ENCODE measurements at regions not wholly inside any gene's neighbourhood (a gene's known extent, or its start where the extent isn't known, plus 50 kb on each side); places are given as distances from the start of the nearest gene placed in this dataset.
"Not testable (repeated sequence)": the region's sequence is repeated elsewhere in the genome, so short reads cannot be mapped to it uniquely, and the experiment has no call there.

DNA sequence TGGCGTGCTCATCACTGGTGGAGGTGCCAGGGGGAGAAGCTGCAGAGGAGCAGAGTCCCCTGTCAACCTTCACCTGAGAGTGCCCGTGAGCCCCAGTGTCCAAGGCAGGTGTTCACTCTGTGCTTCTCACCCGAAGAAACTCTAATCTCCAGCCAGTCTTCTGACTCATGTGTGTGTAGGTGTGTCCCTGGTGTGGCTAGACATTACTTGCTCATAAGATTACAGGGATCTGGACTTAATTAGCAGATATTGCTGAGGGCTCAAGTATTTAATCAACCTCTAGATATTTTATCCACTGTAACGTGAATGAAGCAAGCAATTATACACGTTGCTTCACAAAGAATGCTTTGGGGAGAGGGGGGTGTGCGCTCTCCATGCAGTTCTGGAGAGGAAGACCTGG lies 72.5 kb downstream of the MED10 start:
- no peak overlapping the region for H3K4me3 ChIP-seq (ENCODE audit: low read length)
- H4K20me1 ChIP-seq (ENCODE audit: insufficient read depth, low read depth, low read length) = no peaks in the 10 kb centered on the region
- H3K9me2 ChIP-seq (replicated peaks; ENCODE audit: insufficient read depth, low read length) = no peaks in the 10 kb centered on the region
- no peaks in the 10 kb centered on the region for H3K36me3 ChIP-seq (ENCODE audit: insufficient read depth, low read length)
- H3K9me3 ChIP-seq (ENCODE audit: low read length) = no peaks in the 10 kb centered on the region
- H2AFZ ChIP-seq (ENCODE audit: low read length) = no peak overlapping the region
- no peaks in the 10 kb centered on the region for H3K4me1 ChIP-seq (ENCODE audit: low read length)
- no peaks in the 10 kb centered on the region for H3K79me2 ChIP-seq (ENCODE audit: low read length)
- DNase-seq = no peak
- no peak overlapping the region for H3K9ac ChIP-seq (ENCODE audit: low read length)
- no peak overlapping the region for H3K27ac ChIP-seq (ENCODE audit: low read length)
- no peaks in the 10 kb centered on the region for H3K27me3 ChIP-seq (ENCODE audit: low read length)
- no peak overlapping the region for H3K4me2 ChIP-seq (ENCODE audit: low read depth, low read length, poor library complexity, severe bottlenecking)

DNA sequence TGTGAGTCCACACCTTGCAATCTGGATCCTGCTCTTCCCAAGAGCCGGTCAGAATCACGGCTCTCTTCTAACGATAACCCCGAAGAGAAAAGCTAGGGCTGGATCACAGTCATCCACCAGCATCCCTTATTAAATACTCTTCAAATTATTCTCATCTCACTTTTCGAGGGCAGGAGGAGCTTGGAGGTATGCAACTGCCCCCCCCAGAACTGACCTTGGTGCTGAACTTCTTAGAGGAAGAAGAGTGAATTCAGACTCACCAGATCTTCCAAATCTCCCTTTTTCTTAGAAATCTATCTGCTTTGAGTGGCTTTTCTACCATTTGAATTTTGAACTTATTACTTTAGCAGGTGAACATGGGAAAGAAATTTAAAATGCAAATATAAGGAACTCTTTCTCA lies 75.7 kb downstream of the MED10 start:
- no peaks in the 10 kb centered on the region for H3K9me2 ChIP-seq (replicated peaks; ENCODE audit: insufficient read depth, low read length)
- H3K9ac ChIP-seq (ENCODE audit: low read length) = no peak overlapping the region
- H4K20me1 ChIP-seq (ENCODE audit: insufficient read depth, low read depth, low read length) = no peaks in the 10 kb centered on the region
- no peak overlapping the region for H3K4me3 ChIP-seq (ENCODE audit: low read length)
- no peak overlapping the region for H3K4me2 ChIP-seq (ENCODE audit: low read depth, low read length, poor library complexity, severe bottlenecking)
- H3K9me3 ChIP-seq (ENCODE audit: low read length) = no peaks in the 10 kb centered on the region
- no peaks in the 10 kb centered on the region for H3K27me3 ChIP-seq (ENCODE audit: low read length)
- H3K4me1 ChIP-seq (ENCODE audit: low read length) = no peaks in the 10 kb centered on the region
- no peaks in the 10 kb centered on the region for H3K36me3 ChIP-seq (ENCODE audit: insufficient read depth, low read length)
- no peak overlapping the region for H3K27ac ChIP-seq (ENCODE audit: low read length)
- H3K79me2 ChIP-seq (ENCODE audit: low read length) = no peaks in the 10 kb centered on the region
- DNase-seq = peak; percentile 48
- no peak overlapping the region for H2AFZ ChIP-seq (ENCODE audit: low read length)

DNA sequence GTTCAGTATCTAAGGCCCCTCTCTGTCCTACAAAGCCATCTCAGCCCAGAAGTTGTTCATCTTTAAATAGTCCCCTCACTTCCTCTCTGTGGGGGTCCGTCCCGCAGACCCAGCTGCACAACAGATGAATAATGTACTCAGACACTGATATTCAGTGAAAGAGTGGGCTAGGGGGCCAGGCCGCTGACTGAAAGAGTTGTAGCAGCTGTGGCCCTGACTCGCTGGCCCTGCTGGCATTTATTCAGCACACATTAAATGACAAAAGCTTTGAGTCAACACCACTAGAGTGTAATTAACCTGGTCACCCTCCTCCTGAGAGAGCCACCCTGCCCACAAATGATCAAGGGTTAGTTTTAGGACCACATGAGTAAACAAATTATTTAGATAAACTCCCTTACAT lies 76.3 kb downstream of the MED10 start:
- Histone ChIP-seq H3K4me1 (ENCODE audit: low read length) (no peaks in the 10 kb centered on the region), H3K27ac (ENCODE audit: low read length) (no peak overlapping the region), H3K9me3 (ENCODE audit: low read length) (no peaks in the 10 kb centered on the region), H3K4me2 (ENCODE audit: low read depth, low read length, poor library complexity, severe bottlenecking) (no peak overlapping the region), H3K9ac (ENCODE audit: low read length) (no peak overlapping the region), H2AFZ (ENCODE audit: low read length) (no peak overlapping the region), H3K4me3 (ENCODE audit: low read length) (no peak overlapping the region), H3K79me2 (ENCODE audit: low read length) (no peaks in the 10 kb centered on the region), H3K27me3 (ENCODE audit: low read length) (no peaks in the 10 kb centered on the region), H3K36me3 (ENCODE audit: insufficient read depth, low read length) (no peaks in the 10 kb centered on the region), H4K20me1 (ENCODE audit: insufficient read depth, low read depth, low read length) (no peaks in the 10 kb centered on the region), H3K9me2 (replicated peaks; ENCODE audit: insufficient read depth, low read length) (no peaks in the 10 kb centered on the region)
- DNase-seq = no peak

DNA sequence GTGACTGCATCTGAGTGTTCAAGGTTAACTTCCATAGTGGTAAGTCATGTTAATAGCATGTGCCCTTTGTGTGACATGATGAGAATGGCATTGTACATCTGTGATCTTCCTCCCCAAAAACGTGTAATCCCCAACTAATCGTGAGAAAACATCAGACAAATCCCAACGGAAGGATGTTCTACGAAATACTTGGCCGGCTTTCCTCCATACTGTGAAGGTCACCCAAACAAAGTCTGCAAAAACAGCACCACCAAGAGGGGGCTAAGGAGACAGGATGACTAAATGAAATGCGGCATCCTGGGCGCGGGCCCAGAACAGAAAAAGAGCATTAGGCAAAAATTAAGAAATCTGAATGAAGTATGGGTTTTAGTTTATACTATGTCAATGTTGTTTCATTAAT lies 81.8 kb downstream of the MED10 start:
- no peak overlapping the region for H3K27ac ChIP-seq (ENCODE audit: low read length)
- no peak overlapping the region for H3K4me2 ChIP-seq (ENCODE audit: low read depth, low read length, poor library complexity, severe bottlenecking)
- H3K4me3 ChIP-seq (ENCODE audit: low read length) = no peak overlapping the region
- no peaks in the 10 kb centered on the region for H3K27me3 ChIP-seq (ENCODE audit: low read length)
- H3K9me2 ChIP-seq (replicated peaks; ENCODE audit: insufficient read depth, low read length) = no peaks in the 10 kb centered on the region
- DNase-seq = no peak
- H3K9ac ChIP-seq (ENCODE audit: low read length) = no peak overlapping the region
- no peaks in the 10 kb centered on the region for H3K4me1 ChIP-seq (ENCODE audit: low read length)
- H4K20me1 ChIP-seq (ENCODE audit: insufficient read depth, low read depth, low read length) = no peaks in the 10 kb centered on the region
- H3K9me3 ChIP-seq (ENCODE audit: low read length) = no peaks in the 10 kb centered on the region
- no peak overlapping the region for H2AFZ ChIP-seq (ENCODE audit: low read length)
- H3K36me3 ChIP-seq (ENCODE audit: insufficient read depth, low read length) = no peaks in the 10 kb centered on the region
- no peaks in the 10 kb centered on the region for H3K79me2 ChIP-seq (ENCODE audit: low read length)

DNA sequence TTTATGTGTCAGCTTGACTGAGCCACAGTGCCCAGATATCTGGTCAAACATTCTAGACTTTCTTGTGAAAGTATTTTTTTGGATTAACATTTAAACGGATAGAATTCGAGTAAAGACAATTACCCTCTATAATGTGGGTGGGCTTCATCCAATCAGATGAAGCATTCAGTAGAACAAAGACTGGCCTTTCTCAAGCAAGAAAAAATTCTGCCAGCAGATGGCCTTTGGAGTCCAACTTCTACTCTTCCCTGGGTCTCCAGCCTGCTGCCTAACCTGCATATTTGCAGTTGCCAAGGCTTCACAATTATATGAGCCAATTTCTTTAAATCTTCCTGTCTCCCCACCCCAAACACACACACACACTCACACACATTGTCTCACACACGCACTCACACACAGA lies 86.4 kb downstream of the MED10 start:
- Histone ChIP-seq H3K4me3 (ENCODE audit: low read length) (no peak overlapping the region), H4K20me1 (ENCODE audit: insufficient read depth, low read depth, low read length) (no peaks in the 10 kb centered on the region), H3K9ac (ENCODE audit: low read length) (no peak overlapping the region), H3K9me3 (ENCODE audit: low read length) (no peaks in the 10 kb centered on the region), H3K27me3 (ENCODE audit: low read length) (no peaks in the 10 kb centered on the region), H2AFZ (ENCODE audit: low read length) (no peak overlapping the region), H3K79me2 (ENCODE audit: low read length) (no peaks in the 10 kb centered on the region), H3K4me1 (ENCODE audit: low read length) (no peaks in the 10 kb centered on the region), H3K4me2 (ENCODE audit: low read depth, low read length, poor library complexity, severe bottlenecking) (no peak overlapping the region), H3K9me2 (replicated peaks; ENCODE audit: insufficient read depth, low read length) (no peaks in the 10 kb centered on the region), H3K36me3 (ENCODE audit: insufficient read depth, low read length) (no peaks in the 10 kb centered on the region), H3K27ac (ENCODE audit: low read length) (no peak overlapping the region)
- DNase-seq = peak; percentile 69

DNA sequence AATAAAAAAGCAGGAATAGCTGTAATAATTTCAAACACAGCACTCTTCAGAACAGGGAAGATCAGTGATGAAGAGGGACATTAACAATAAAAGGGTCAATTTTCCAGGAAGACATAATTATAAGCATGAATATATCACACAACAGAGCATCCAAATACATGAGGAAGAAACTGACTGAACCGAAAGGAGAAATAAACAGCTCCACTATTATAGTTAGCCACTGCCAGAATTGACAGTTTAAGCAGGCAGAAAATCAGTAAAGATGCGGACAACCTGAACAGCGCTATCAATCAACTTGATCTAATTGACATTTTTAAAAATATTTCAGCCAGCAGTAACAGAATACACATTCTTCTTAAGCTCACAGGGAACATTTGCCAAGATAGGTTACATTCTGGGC lies 89.1 kb downstream of the MED10 start:
- H3K9me3 ChIP-seq (ENCODE audit: low read length) = no peaks in the 10 kb centered on the region
- H3K4me2 ChIP-seq (ENCODE audit: low read depth, low read length, poor library complexity, severe bottlenecking) = no peak overlapping the region
- no peaks in the 10 kb centered on the region for H3K27me3 ChIP-seq (ENCODE audit: low read length)
- DNase-seq = no peak
- no peaks in the 10 kb centered on the region for H3K36me3 ChIP-seq (ENCODE audit: insufficient read depth, low read length)
- no peak overlapping the region for H2AFZ ChIP-seq (ENCODE audit: low read length)
- H3K79me2 ChIP-seq (ENCODE audit: low read length) = no peaks in the 10 kb centered on the region
- H3K9me2 ChIP-seq (replicated peaks; ENCODE audit: insufficient read depth, low read length) = no peaks in the 10 kb centered on the region
- H3K9ac ChIP-seq (ENCODE audit: low read length) = no peak overlapping the region
- H3K27ac ChIP-seq (ENCODE audit: low read length) = no peak overlapping the region
- no peaks in the 10 kb centered on the region for H4K20me1 ChIP-seq (ENCODE audit: insufficient read depth, low read depth, low read length)
- H3K4me3 ChIP-seq (ENCODE audit: low read length) = no peak overlapping the region
- no peaks in the 10 kb centered on the region for H3K4me1 ChIP-seq (ENCODE audit: low read length)

DNA sequence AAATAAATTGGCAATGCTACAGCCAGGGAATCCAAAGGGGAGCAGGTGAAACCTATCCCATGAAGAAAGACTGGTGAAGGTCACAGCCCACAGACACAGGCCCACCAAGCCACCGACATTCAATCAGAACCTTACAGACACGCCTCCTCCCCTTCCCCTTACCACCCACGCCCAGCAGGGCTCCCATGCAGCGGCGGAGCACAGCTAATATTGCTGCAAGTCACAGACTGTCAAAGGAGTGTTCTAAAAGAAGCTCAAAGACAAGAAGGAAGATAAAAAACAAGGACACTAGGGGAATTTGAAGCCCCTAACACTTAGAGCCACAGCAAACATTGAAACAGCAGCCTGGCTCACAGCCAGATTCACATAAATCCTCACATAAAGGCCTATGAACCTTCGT lies 91.2 kb downstream of the MED10 start:
- no peak overlapping the region for H2AFZ ChIP-seq (ENCODE audit: low read length)
- no peak overlapping the region for H3K27ac ChIP-seq (ENCODE audit: low read length)
- H3K9me2 ChIP-seq (replicated peaks; ENCODE audit: insufficient read depth, low read length) = no peaks in the 10 kb centered on the region
- no peak overlapping the region for H3K4me2 ChIP-seq (ENCODE audit: low read depth, low read length, poor library complexity, severe bottlenecking)
- no peaks in the 10 kb centered on the region for H3K4me1 ChIP-seq (ENCODE audit: low read length)
- H3K27me3 ChIP-seq (ENCODE audit: low read length) = no peaks in the 10 kb centered on the region
- no peak overlapping the region for H3K4me3 ChIP-seq (ENCODE audit: low read length)
- H3K9me3 ChIP-seq (ENCODE audit: low read length) = no peaks in the 10 kb centered on the region
- no peaks in the 10 kb centered on the region for H4K20me1 ChIP-seq (ENCODE audit: insufficient read depth, low read depth, low read length)
- H3K79me2 ChIP-seq (ENCODE audit: low read length) = no peaks in the 10 kb centered on the region
- DNase-seq = no peak
- H3K9ac ChIP-seq (ENCODE audit: low read length) = no peak overlapping the region
- H3K36me3 ChIP-seq (ENCODE audit: insufficient read depth, low read length) = no peaks in the 10 kb centered on the region

DNA sequence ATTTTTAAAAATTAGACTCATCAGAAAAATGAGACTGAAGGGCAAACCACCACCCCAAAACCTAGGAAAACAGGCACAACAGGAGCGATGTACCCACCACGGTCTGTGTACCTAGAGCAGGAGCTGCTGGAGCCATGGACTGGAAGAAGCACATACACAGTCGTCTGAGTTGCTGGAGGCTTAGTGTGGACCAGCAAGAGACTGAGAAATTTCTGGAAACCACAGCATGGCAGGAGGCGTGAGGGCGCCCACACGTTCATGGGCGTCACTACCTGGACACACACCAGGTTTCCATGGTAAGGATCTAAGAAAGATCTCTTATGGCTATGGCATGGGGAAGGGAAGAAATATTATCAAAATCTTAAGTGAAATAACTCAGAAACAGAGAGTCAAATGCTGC lies 91.9 kb downstream of the MED10 start:
- Histone ChIP-seq H4K20me1 (ENCODE audit: insufficient read depth, low read depth, low read length) (no peaks in the 10 kb centered on the region), H3K4me1 (ENCODE audit: low read length) (no peaks in the 10 kb centered on the region), H3K4me2 (ENCODE audit: low read depth, low read length, poor library complexity, severe bottlenecking) (no peak overlapping the region), H3K27me3 (ENCODE audit: low read length) (no peaks in the 10 kb centered on the region), H2AFZ (ENCODE audit: low read length) (no peak overlapping the region), H3K79me2 (ENCODE audit: low read length) (no peaks in the 10 kb centered on the region), H3K4me3 (ENCODE audit: low read length) (no peak overlapping the region), H3K9ac (ENCODE audit: low read length) (no peak overlapping the region), H3K9me3 (ENCODE audit: low read length) (no peaks in the 10 kb centered on the region), H3K36me3 (ENCODE audit: insufficient read depth, low read length) (no peaks in the 10 kb centered on the region), H3K9me2 (replicated peaks; ENCODE audit: insufficient read depth, low read length) (no peaks in the 10 kb centered on the region), H3K27ac (ENCODE audit: low read length) (no peak overlapping the region)
- DNase-seq = no peak

DNA sequence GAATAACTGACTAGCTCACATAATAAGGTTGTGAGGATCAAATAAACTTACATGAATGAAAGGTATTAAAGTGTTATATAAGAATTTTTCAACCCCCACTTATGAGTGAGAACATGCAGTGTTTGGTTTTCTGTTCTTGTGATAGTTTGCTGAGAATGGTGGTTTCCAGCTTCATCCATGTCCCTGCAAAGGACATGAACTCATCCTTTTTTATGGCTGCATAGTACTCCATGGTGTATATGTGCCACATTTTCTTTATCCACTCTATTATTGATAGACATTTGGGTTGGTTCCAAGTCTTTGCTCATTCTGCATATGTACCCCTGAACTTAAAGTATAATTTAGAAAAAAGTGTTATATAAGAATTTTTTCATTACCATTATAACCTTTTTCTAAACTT lies 93.9 kb downstream of the MED10 start:
- H3K27me3 ChIP-seq (ENCODE audit: low read length); H3K79me2 ChIP-seq (ENCODE audit: low read length); H4K20me1 ChIP-seq (ENCODE audit: insufficient read depth, low read depth, low read length); H3K36me3 ChIP-seq (ENCODE audit: insufficient read depth, low read length); H2AFZ ChIP-seq (ENCODE audit: low read length); DNase-seq; H3K27ac ChIP-seq (ENCODE audit: low read length); H3K4me3 ChIP-seq (ENCODE audit: low read length); H3K4me1 ChIP-seq (ENCODE audit: low read length); H3K9me2 ChIP-seq (replicated peaks; ENCODE audit: insufficient read depth, low read length); H3K4me2 ChIP-seq (ENCODE audit: low read depth, low read length, poor library complexity, severe bottlenecking); H3K9ac ChIP-seq (ENCODE audit: low read length); H3K9me3 ChIP-seq (ENCODE audit: low read length): not testable (repeated sequence)
